AG04450 (cell line): ENCODE measurements at regions not wholly inside any gene's neighbourhood (a gene's known extent, or its start where the extent isn't known, plus 50 kb on each side); places are given as distances from the start of the nearest gene placed in this dataset.

Experiments used
- CTCF ChIA-PET: fragments of 300-600, 350-600 bp; formaldehyde crosslinking; extraction: SDS; loops from one replicate; lab custom pipeline; 2022; ENCODE audit warnings: antibody characterized with exemption, inconsistent platforms; lab: Charles Lee
- POLR2A ChIA-PET: fragments of 350-600 bp; formaldehyde crosslinking; extraction: SDS; loops from one replicate; lab custom pipeline; 2021; ENCODE audit warnings: antibody characterized with exemption, inconsistent platforms; lab: Yijun Ruan, JAX
- DNase-seq: peaks from one replicate; pipeline ENCODE4 v3.0.0-alpha.2; 2011; ENCODE audit warnings: low read depth, low spot score
- H3K27ac ChIP-seq: one replicate; pipeline ENCODE4 v1.5.1; 2012; ENCODE audit warnings: low read depth, low read length, control low read depth
- H3K27me3 ChIP-seq: one replicate; pipeline ENCODE4 v1.6.0; 2012; ENCODE audit warnings: low read length; ENCODE audit not compliant: control insufficient read depth, insufficient read depth
- H3K4me3 ChIP-seq: 2 replicates; pipeline ENCODE4 v1.5.1; 2011; ENCODE audit warnings: mild to moderate bottlenecking, low read depth, low read length, control low read depth
- H3K9me3 ChIP-seq: 2 replicates; pipeline ENCODE4 v1.5.1; 2012; ENCODE audit warnings: low read length; ENCODE audit not compliant: control insufficient read depth, insufficient read depth
- CTCF ChIP-seq: IDR thresholded peaks from 2 replicates; pipeline ENCODE4 v1.5.1; 2011; ENCODE audit warnings: low read depth, low read length, control low read depth, inconsistent platforms

GRCh38 chr22:49177666-49178065, 650.0 kb downstream of the BRD1 start:
- H3K9me3 ChIP-seq = peaks cover 67% of the 10 kb centered on the region
- no peak overlapping the region for H3K4me3 ChIP-seq
- no peak for TF ChIP-seq CTCF
- no peaks in the 10 kb centered on the region for H3K27me3 ChIP-seq
- H3K27ac ChIP-seq = no peak overlapping the region
- no peak for DNase-seq
- POLR2A ChIA-PET = no interaction called here
- CTCF ChIA-PET = no interaction called here

- ChIA-PET POLR2A (no interaction called here), CTCF (no interaction called here)
- no peak for TF ChIP-seq CTCF
- H3K9me3 ChIP-seq = peaks cover 67% of the 10 kb centered on the region
- no peak for DNase-seq
- no peak overlapping the region for H3K4me3 ChIP-seq
- H3K27ac ChIP-seq = no peak overlapping the region
- H3K27me3 ChIP-seq = no peaks in the 10 kb centered on the region
These were observed 650.7 kb downstream of the BRD1 start for GRCh38 chr22:49176956-49177355.

- Histone ChIP-seq H3K9me3 (peaks cover 66% of the 10 kb centered on the region), H3K27ac (no peak overlapping the region), H3K4me3 (no peak overlapping the region), H3K27me3 (no peaks in the 10 kb centered on the region)
- CTCF ChIA-PET = no interaction called here
- no peak for TF ChIP-seq CTCF
- POLR2A ChIA-PET = no interaction called here
- no peak for DNase-seq
These were observed 657.6 kb downstream of the BRD1 start for GRCh38 chr22:49170053-49170452.

GRCh38 chr22:49169074-49169744, 658.5 kb downstream of the BRD1 start:
- ChIA-PET POLR2A (no interaction called here), CTCF (no interaction called here)
- no peak for DNase-seq
- no peak overlapping the region for H3K27ac ChIP-seq
- peaks cover 72% of the 10 kb centered on the region for H3K9me3 ChIP-seq
- no peak for TF ChIP-seq CTCF
- no peaks in the 10 kb centered on the region for H3K27me3 ChIP-seq
- no peak overlapping the region for H3K4me3 ChIP-seq

GRCh38 chr22:49168219-49168813, 659.4 kb downstream of the BRD1 start:
- ChIA-PET CTCF (no interaction called here), POLR2A (no interaction called here)
- Histone ChIP-seq H3K4me3 (no peak overlapping the region), H3K27ac (no peak overlapping the region), H3K27me3 (no peaks in the 10 kb centered on the region), H3K9me3 (peaks cover 81% of the 10 kb centered on the region)
- no peak for TF ChIP-seq CTCF
- DNase-seq = no peak
